Mucosa of descending colon (tissue), 3 donors: ENCODE measurements at regions not wholly inside any gene's neighbourhood (a gene's known extent, or its start where the extent isn't known, plus 50 kb on each side); places are given as distances from the start of the nearest gene placed in this dataset.

ENCODE experiments used
- ATAC-seq: fragments of 200-7000 bp; cut with Tn5 transposase; one replicate; pipeline ENCODE4 v1.9.1; 2020; ENCODE audit warnings: mild to moderate bottlenecking, moderate library complexity
- DNase-seq, 3 donors: peaks; one replicate each; pipeline ENCODE4 v3.0.0-alpha.2; 2020
- H3K36me3 ChIP-seq: fragments of 200-600 bp; one replicate; pipeline ENCODE4 v1.8.0; 2021; ENCODE audit warnings: low read depth, mild to moderate bottlenecking
- H3K4me1 ChIP-seq: fragments of 200-600 bp; one replicate; pipeline ENCODE4 v1.8.0; 2021; ENCODE audit warnings: low read depth, mild to moderate bottlenecking
- H3K4me3 ChIP-seq: fragments of 200-600 bp; one replicate; pipeline ENCODE4 v1.8.0; 2021; ENCODE audit warnings: mild to moderate bottlenecking
- H3K9me3 ChIP-seq: fragments of 200-600 bp; one replicate; pipeline ENCODE4 v1.8.0; 2021; ENCODE audit warnings: mild to moderate bottlenecking
- intact Hi-C, 2 donors: fragments of 100-400 bp; cut with DNase I in 1 of 2; cut with micrococcal nuclease in 1 of 2; formaldehyde crosslinking; loops; one replicate each; pipeline versions ENCODE4 v1.11.0 to v1.11.1; 2022; cut with DNase I, micrococcal nuclease
- TF ChIP-seq, protein P1 (sequence below): fragments of 200-600 bp; IDR thresholded peaks from one replicate; pipeline ENCODE4 v1.8.0; 2022; ENCODE audit warnings: antibody characterized with exemption, mild to moderate bottlenecking
- donor health status: DM: no; HTN: no; CAD: no; lungs with moderate emphysema.
- donor health status: DM: no; HTN: no; CAD: no.
- donor health status: DM: no; HTN: yes; CAD: no.

DNA sequence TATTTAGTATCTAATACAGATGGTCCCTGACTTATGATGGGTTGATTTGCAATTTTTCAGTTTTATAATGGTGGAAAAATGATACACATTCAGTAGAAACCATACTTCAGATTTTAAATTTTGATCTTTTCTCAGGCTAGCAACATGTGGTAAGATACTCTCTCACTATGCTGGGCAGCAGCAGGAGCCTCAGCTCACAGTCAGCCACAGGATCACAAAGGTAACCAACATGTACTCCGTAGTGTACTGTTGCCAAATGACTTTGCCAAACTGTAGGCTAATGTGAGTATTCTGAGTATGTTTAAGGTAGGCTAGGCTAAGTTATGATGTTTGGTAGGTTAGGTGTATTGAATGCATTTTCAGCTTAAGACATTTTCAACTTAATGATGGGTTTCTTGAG lies 498.6 kb upstream of the DPPA4 start:
- Histone ChIP-seq H3K36me3 (no peaks in the 10 kb centered on the region), H3K4me3 (no peak overlapping the region), H3K9me3 (no peaks in the 10 kb centered on the region), H3K4me1 (no peaks in the 10 kb centered on the region)
- ATAC-seq (no peak), DNase-seq (no peak)
- intact Hi-C loops: no loop called here
- TF ChIP-seq, protein P1, sequence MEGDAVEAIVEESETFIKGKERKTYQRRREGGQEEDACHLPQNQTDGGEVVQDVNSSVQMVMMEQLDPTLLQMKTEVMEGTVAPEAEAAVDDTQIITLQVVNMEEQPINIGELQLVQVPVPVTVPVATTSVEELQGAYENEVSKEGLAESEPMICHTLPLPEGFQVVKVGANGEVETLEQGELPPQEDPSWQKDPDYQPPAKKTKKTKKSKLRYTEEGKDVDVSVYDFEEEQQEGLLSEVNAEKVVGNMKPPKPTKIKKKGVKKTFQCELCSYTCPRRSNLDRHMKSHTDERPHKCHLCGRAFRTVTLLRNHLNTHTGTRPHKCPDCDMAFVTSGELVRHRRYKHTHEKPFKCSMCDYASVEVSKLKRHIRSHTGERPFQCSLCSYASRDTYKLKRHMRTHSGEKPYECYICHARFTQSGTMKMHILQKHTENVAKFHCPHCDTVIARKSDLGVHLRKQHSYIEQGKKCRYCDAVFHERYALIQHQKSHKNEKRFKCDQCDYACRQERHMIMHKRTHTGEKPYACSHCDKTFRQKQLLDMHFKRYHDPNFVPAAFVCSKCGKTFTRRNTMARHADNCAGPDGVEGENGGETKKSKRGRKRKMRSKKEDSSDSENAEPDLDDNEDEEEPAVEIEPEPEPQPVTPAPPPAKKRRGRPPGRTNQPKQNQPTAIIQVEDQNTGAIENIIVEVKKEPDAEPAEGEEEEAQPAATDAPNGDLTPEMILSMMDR: no peak

DNA sequence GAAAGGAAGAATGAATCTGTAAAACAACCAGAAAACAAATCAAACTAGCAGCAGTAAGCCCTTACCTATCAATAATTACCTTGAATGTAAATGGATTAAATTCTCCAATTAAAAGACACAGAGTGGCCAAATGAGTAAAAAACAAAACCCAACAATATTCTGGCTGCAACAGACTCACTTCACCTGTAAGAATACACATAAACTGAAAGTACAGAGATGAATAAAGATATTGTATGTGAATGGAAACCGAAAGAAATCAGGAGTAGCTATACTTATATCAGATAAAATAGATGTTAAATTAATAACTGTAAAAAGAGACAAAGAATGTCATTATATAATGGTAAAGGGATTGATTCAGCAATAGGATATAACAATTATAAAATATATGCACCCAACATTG lies 514.5 kb upstream of the DPPA4 start:
- DNase-seq (no peak), ATAC-seq (no peak)
- Histone ChIP-seq H3K36me3 (no peaks in the 10 kb centered on the region), H3K4me3 (no peak overlapping the region), H3K4me1 (no peaks in the 10 kb centered on the region), H3K9me3 (peaks cover 20% of the 10 kb centered on the region)
- intact Hi-C loops: no loop called here
- TF ChIP-seq, protein P1: no peak

DNA sequence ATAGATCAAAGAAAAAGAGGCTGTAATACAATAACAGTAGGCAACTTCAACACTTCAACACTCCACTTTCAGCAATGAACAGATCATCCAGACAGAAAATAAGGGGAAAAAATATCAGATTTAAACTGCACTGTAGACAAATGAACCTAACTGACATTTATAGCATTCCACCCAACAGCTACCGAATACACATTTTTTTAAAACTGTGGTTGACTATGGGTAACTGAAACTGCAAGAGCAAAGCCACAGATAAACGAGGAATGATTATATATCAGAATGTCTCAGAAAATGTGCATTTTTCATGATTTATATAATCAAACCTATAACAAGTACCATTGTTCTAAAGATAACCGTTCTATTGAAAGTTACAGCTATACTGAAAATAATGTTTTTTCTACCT lies 514.9 kb upstream of the DPPA4 start:
- ATAC-seq: no peak
- TF ChIP-seq, protein P1: no peak
- DNase-seq: no peak

DNA sequence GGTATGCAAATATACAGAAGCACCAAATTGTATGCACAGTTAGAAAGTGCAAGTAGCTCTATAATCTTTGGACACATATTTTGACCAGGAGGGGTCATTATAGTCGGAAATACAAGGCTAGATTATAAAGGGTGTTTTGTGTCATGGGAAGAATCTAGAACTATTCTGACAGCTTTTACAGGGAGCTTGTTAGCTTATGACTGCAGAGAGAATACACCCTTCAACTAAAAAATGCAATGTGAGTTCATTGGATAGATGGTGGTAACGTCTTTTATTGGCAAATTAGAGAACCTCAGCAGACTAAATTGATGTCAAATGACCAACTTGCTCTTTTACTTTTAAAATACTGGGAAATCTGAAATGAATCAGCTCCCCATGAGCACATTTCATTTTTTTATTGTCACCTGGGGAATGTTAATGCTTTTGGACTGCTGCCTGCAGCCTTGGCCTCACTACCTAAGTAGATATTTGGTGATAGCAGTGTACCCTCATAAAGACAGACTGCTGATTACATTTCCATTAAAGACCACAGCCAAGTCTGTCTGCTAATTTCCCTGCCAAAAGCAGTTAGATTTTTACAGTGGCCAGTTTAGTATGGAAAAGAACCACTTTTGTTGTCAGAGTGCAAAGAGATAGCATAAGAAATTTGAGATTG lies 515.9 kb upstream of the DPPA4 start:
- peak; percentile 15 for ATAC-seq
- Histone ChIP-seq H3K4me3 (no peak overlapping the region), H3K36me3 (no peaks in the 10 kb centered on the region), H3K9me3 (peaks cover 20% of the 10 kb centered on the region), H3K4me1 (no peaks in the 10 kb centered on the region)
- TF ChIP-seq, protein P1: no peak
- intact Hi-C loops: no loop called here
- no peak for DNase-seq

More for the DNA sequence above, 514.9 kb upstream of the DPPA4 start:
- no peaks in the 10 kb centered on the region for H3K4me1 ChIP-seq
- intact Hi-C loops: no loop called here
- H3K9me3 ChIP-seq: peaks cover 20% of the 10 kb centered on the region
- H3K4me3 ChIP-seq: no peak overlapping the region
- no peaks in the 10 kb centered on the region for H3K36me3 ChIP-seq

DNA sequence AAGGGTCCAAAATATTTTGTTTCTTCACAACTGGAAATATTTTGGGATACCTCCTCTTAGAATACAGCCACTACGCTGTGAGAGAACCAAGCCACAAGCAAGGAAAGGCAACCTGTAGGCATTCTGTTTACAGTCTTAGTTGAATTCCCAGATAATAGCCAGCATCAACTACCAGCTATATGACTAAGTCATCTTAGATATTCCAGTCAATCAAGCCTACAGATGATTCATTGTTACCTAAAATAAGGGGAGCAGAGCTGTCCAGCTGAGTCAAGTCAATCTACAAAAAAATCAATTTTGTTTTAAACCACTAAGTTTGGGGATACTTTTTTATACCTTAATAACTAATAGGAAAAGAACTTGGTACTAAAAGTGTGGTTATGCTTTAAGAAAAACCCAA lies 526.4 kb upstream of the DPPA4 start:
- no peak for ATAC-seq
- intact Hi-C loops: no loop called here
- Histone ChIP-seq H3K9me3 (no peaks in the 10 kb centered on the region), H3K4me3 (no peak overlapping the region), H3K4me1 (no peaks in the 10 kb centered on the region), H3K36me3 (no peaks in the 10 kb centered on the region)
- no peak for DNase-seq
- TF ChIP-seq, protein P1: no peak

DNA sequence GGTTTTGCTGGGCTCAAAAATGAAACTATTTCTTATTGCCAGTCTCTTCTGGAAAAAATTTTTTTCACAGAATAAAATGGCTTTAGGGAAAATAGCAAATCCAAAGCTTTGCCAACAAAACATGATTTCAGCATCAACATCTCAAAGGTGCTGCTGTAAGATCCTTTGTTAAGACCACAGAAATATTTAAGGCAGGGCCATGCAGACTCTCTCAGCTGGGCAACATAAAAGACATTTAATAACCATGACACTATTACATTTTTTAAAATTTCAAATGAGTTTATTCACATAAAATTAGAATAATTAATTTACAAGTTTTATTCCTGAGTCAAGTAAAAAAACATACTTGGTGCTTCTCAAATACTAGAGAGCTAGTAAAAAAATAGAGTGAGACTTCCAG lies 527.1 kb upstream of the DPPA4 start:
- Histone ChIP-seq H3K4me1 (no peaks in the 10 kb centered on the region), H3K9me3 (no peaks in the 10 kb centered on the region), H3K36me3 (no peaks in the 10 kb centered on the region), H3K4me3 (no peak overlapping the region)
- TF ChIP-seq, protein P1: no peak
- intact Hi-C loops: no loop called here
- no peak for ATAC-seq
- DNase-seq: no peak
